Kidney epithelial cell (primary cell): ENCODE measurements at regions not wholly inside any gene's neighbourhood (a gene's known extent, or its start where the extent isn't known, plus 50 kb on each side); places are given as distances from the start of the nearest gene placed in this dataset.

Experiments used
- DNase-seq: peaks from one replicate; pipeline ENCODE4 v3.0.0-alpha.2; 2010; ENCODE audit warnings: low read depth
- H3K27me3 ChIP-seq: 2 replicates; pipeline ENCODE4 v1.6.0; 2011; ENCODE audit warnings: low read length; ENCODE audit not compliant: control insufficient read depth, insufficient read depth
- H3K36me3 ChIP-seq: 2 replicates; pipeline ENCODE4 v1.5.1; 2011; ENCODE audit warnings: low read length; ENCODE audit not compliant: control insufficient read depth, insufficient read depth
- H3K4me3 ChIP-seq: 2 replicates; pipeline ENCODE4 v1.5.1; 2011; ENCODE audit warnings: low read depth, mild to moderate bottlenecking, control low read depth, low read length
- CTCF ChIP-seq: IDR thresholded peaks from 2 replicates; pipeline ENCODE4 v1.5.1; 2011; ENCODE audit warnings: mild to moderate bottlenecking, moderate library complexity, low read length, control low read depth, inconsistent platforms; ENCODE audit not compliant: insufficient read depth, poor library complexity, severe bottlenecking

- Histone ChIP-seq H3K4me3 (no peak overlapping the region), H3K27me3 (no peaks in the 10 kb centered on the region), H3K36me3 (no peaks in the 10 kb centered on the region)
- DNase-seq = no peak
- TF ChIP-seq CTCF = no peak
These were observed 128.8 kb upstream of the TACR1 start for GRCh38 chr2:75328156-75328555.

- H3K36me3 ChIP-seq = no peaks in the 10 kb centered on the region
- no peak overlapping the region for H3K4me3 ChIP-seq
- no peak for TF ChIP-seq CTCF
- no peak for DNase-seq
- no peaks in the 10 kb centered on the region for H3K27me3 ChIP-seq
These were observed 128.0 kb upstream of the TACR1 start for GRCh38 chr2:75327334-75327733.

GRCh38 chr2:75326645-75327044 lies 127.3 kb upstream of the TACR1 start:
- no peak for DNase-seq
- Histone ChIP-seq H3K27me3 (no peaks in the 10 kb centered on the region), H3K36me3 (no peaks in the 10 kb centered on the region), H3K4me3 (no peak overlapping the region)
- no peak for TF ChIP-seq CTCF

DNA sequence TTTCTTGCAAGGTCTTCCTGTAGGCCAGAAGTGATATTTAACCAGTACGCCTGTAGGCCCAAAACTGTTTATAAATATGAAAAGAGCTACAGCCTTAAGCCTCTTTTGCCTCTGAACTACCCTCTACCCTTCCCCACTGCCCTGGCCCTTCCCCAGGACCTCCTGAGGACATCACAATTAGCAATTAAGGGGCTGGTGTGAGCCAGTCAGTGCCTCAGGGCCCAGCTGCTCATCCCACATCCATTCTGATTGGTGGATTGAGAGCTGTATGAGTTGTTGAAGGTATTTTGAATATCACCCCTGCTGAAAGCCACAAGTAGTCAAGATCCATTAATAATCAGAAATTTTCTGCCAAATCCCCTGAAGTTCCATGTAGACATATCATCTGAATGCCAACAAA lies 126.3 kb upstream of the TACR1 start:
- TF ChIP-seq CTCF = no peak
- H3K4me3 ChIP-seq = no peak overlapping the region
- H3K27me3 ChIP-seq = no peaks in the 10 kb centered on the region
- no peak for DNase-seq
- H3K36me3 ChIP-seq = no peaks in the 10 kb centered on the region

DNA sequence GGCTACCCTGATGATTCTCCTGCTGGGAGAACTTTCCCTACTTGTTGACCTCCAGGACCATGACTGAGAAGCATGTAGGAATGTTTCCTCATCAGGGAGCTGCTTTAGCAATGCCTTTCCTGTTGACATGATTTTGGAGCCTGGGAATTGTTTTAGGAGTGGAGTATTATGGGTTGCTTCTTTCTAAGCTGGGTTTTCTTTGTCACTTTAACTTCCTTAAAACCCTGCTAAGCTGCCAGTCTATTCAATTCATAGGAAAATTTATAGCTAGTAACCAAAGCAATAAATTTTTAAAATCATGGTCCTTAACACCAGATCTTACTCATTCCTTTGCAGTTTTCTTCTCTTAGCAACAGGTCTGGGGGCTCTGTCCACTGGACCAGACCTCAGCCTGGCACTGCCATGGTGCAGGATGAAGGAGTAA lies 125.6 kb upstream of the TACR1 start:
- DNase-seq = no peak
- no peak for TF ChIP-seq CTCF
- Histone ChIP-seq H3K27me3 (no peaks in the 10 kb centered on the region), H3K36me3 (no peaks in the 10 kb centered on the region), H3K4me3 (no peak overlapping the region)

- Histone ChIP-seq H3K27me3 (no peaks in the 10 kb centered on the region), H3K4me3 (no peak overlapping the region), H3K36me3 (no peaks in the 10 kb centered on the region)
- DNase-seq = no peak
- no peak for TF ChIP-seq CTCF
These were observed 124.8 kb upstream of the TACR1 start for GRCh38 chr2:75324141-75324540.
